Loucy (cell line): ENCODE measurements at regions not wholly inside any gene's neighbourhood (a gene's known extent, or its start where the extent isn't known, plus 50 kb on each side); places are given as distances from the start of the nearest gene placed in this dataset.

Experiments used
- CTCF ChIP-seq: fragments of 200-600 bp; sonication (generic); conservative IDR thresholded peaks from 2 replicates; pipeline ENCODE4 v1.5.1; 2014; ENCODE audit warnings: mild to moderate bottlenecking, antibody characterized with exemption, low read length
- EZH2phosphoT487 ChIP-seq: fragments of 200-600 bp; IDR thresholded peaks from 2 replicates; pipeline ENCODE4 v1.6.1; 2018; ENCODE audit warnings: antibody characterized with exemption, mild to moderate bottlenecking, moderate library complexity, borderline replicate concordance

GRCh38 chr5:18179579-18179978 is 545.3 kb downstream of the TAF11L14 start:
- no peak for TF ChIP-seq CTCF
- no peak for TF ChIP-seq EZH2phosphoT487
